Right lobe of liver (tissue), 6 donors: ENCODE measurements at regions not wholly inside any gene's neighbourhood (a gene's known extent, or its start where the extent isn't known, plus 50 kb on each side); places are given as distances from the start of the nearest gene placed in this dataset.

ENCODE experiments used
- ATAC-seq, 4 donors: fragments of 200-7000 bp; cut with Tn5 transposase; one replicate each; pipeline ENCODE4 v1.9.1; 2020; ENCODE audit warnings: mild to moderate bottlenecking in 4 of 4, moderate library complexity in 4 of 4
- DNase-seq, 3 donors: peaks; one replicate each; pipeline ENCODE4 v3.0.0-alpha.2; 2020
- H3K27ac ChIP-seq, 3 donors: fragments of 200-600 bp; one replicate each; pipeline ENCODE4 v1.8.0; 2022
- H3K27me3 ChIP-seq, 2 donors: fragments of 200-600 bp; one replicate each; pipeline ENCODE4 v1.8.0; 2022
- H3K36me3 ChIP-seq, 4 donors: fragments of 200-600 bp; sonication (generic) in 1 of 4; one replicate each; pipeline versions ENCODE4 v1.5.1 to v1.8.0; 2017 to 2022; ENCODE audit warnings: control low read depth in 1 of 4
- H3K4me1 ChIP-seq, 4 donors: fragments of 200-600 bp; sonication (generic) in 1 of 4; one replicate each; pipeline versions ENCODE4 v1.5.1 to v1.8.0; 2017 to 2022; ENCODE audit warnings: control low read depth in 1 of 4
- H3K4me3 ChIP-seq, 3 donors: fragments of 200-600 bp; one replicate each; pipeline ENCODE4 v1.8.0; 2022
- H3K9me3 ChIP-seq, 4 donors: fragments of 200-600 bp; sonication (generic) in 1 of 4; one replicate each; pipeline versions ENCODE4 v1.5.1 to v1.8.0; 2017 to 2022; ENCODE audit warnings: control low read depth in 1 of 4
- POLR2A ChIP-seq: fragments of 450-650 bp; IDR thresholded peaks from one replicate; pipeline ENCODE4 v1.6.1; 2017; ENCODE audit warnings: antibody characterized with exemption, mild to moderate bottlenecking
- WGBS: methylation state at CpG from one replicate; pipeline ENCODE4 v1.1.6; 2018; ENCODE audit warnings: low coverage, low lambda C conversion rate; ENCODE audit not compliant: insufficient coverage; ENCODE audit errors: missing lambda C conversion rate; 5-methylcytosine and 5-hydroxymethylcytosine counted together
- intact Hi-C, 2 donors: fragments of 100-400 bp; cut with DNase I; formaldehyde crosslinking; loops; one replicate each; pipeline versions ENCODE4 v1.11.2 to v1.14.1; 2022
- TF ChIP-seq, protein P1 (sequence below), 4 donors: fragments of 200-600 bp in 3 of 4; fragments of 450-650 bp in 1 of 4; IDR thresholded peaks; one replicate each; pipeline versions ENCODE4 v1.5.1 to v1.8.0; 2016 to 2022; ENCODE audit warnings: antibody characterized with exemption in 4 of 4, mild to moderate bottlenecking in 2 of 4
- donor health status: DM: no; HTN: yes; CAD: no.
- donor health status: DM: no; HTN: no; CAD: no.
- donor health status: DM: no; HTN: no; CAD: no.
- donor health status: DM: no; HTN: yes; CAD: no.
- donor health status: DM: no; HTN: yes; CAD: no.

DNA sequence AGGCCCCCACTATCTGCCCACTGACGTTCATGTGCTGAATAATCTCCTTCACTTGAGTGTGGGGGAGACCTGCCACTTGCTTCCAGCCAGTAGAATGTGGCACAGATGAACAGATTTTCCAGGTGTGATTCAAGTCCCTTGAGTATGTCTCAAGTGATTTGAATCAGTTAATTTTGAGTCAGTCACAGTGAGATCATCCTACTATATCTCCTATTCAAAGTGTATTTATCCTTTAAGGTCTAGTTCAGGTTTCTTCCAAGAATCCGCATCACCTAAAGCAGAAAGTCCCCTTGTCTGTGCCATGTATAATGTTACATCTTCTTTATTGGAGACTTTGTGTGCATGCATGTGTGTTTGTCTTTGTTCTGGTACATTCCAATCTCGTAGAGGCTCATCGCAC, 208.3 kb upstream of the DAB2 start:
- DNase-seq = no peak
- intact Hi-C loops = no loop called here
- H3K4me1 ChIP-seq = no peaks in the 10 kb centered on the region
- WGBS = 79% methylated on average over 4 of the region's 4 CpGs
- no peak overlapping the region for H3K27ac ChIP-seq
- no peaks in the 10 kb centered on the region for H3K36me3 ChIP-seq
- H3K9me3 ChIP-seq = no peaks in the 10 kb centered on the region
- no peak for TF ChIP-seq POLR2A
- TF ChIP-seq, protein P1, sequence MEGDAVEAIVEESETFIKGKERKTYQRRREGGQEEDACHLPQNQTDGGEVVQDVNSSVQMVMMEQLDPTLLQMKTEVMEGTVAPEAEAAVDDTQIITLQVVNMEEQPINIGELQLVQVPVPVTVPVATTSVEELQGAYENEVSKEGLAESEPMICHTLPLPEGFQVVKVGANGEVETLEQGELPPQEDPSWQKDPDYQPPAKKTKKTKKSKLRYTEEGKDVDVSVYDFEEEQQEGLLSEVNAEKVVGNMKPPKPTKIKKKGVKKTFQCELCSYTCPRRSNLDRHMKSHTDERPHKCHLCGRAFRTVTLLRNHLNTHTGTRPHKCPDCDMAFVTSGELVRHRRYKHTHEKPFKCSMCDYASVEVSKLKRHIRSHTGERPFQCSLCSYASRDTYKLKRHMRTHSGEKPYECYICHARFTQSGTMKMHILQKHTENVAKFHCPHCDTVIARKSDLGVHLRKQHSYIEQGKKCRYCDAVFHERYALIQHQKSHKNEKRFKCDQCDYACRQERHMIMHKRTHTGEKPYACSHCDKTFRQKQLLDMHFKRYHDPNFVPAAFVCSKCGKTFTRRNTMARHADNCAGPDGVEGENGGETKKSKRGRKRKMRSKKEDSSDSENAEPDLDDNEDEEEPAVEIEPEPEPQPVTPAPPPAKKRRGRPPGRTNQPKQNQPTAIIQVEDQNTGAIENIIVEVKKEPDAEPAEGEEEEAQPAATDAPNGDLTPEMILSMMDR (IDR thresholded peaks at IDR 0.05) = no peak
- no peak for ATAC-seq
- H3K4me3 ChIP-seq = no peak overlapping the region
- H3K27me3 ChIP-seq = no peaks in the 10 kb centered on the region

DNA sequence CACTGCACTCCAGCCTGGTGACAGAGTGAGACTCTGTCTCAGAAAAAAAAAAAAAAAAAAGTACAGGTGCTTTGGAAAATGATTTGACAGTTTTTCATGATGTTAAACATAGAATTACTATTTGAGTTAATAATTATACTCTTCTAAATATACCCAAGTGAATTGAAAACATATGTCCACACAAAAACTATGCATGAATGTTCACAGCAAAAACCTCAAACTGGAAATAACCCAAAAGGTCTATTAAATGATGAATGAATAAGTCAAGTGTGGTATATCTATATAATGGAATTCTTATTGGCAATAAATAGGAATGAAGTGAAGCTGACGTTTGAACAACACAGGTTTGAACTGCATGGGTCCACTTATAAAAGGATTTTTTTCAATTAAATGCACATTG, 207.2 kb upstream of the DAB2 start:
- Histone ChIP-seq H3K36me3 (no peaks in the 10 kb centered on the region), H3K27me3 (no peaks in the 10 kb centered on the region), H3K27ac (no peak overlapping the region), H3K4me1 (no peaks in the 10 kb centered on the region), H3K4me3 (no peak overlapping the region), H3K9me3 (no peaks in the 10 kb centered on the region)
- TF ChIP-seq POLR2A = no peak
- TF ChIP-seq, protein P1 (IDR thresholded peaks at IDR 0.05) = no peak
- intact Hi-C loops = no loop called here
- DNase-seq = no peak
- ATAC-seq = no peak
- WGBS = 60% methylated on average over 1 of the region's 1 CpG

DNA sequence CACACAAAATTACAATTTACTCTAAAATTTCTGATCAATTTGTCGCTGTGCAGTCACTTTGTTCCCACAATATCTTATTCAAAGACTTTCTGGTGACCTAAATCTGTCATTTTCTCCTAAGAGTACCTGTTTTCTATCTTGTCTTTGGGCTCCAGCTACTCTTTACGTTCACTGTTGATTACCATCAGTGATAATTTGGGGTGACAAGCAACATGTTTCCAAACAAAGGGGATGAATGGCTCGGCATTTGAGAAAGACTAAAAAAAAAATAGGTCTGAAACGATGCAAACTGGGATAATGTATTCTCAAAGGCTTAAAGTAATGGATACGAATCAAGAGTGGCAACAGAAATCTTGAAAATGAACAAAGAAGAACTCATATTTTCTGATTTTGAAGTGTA, 205.2 kb upstream of the DAB2 start:
- no peak overlapping the region for H3K4me3 ChIP-seq
- no peaks in the 10 kb centered on the region for H3K27me3 ChIP-seq
- no peaks in the 10 kb centered on the region for H3K9me3 ChIP-seq
- H3K36me3 ChIP-seq = no peaks in the 10 kb centered on the region
- no peak overlapping the region for H3K27ac ChIP-seq
- no peak for DNase-seq
- ATAC-seq = no peak
- intact Hi-C loops = no loop called here
- H3K4me1 ChIP-seq = peaks cover 0 to 7% (median 0%) of the 10 kb centered on the region in 4 donors
- 74% methylated on average over 5 of the region's 5 CpGs for WGBS
- no peak for TF ChIP-seq POLR2A
- TF ChIP-seq, protein P1 (IDR thresholded peaks at IDR 0.05) = no peak

DNA sequence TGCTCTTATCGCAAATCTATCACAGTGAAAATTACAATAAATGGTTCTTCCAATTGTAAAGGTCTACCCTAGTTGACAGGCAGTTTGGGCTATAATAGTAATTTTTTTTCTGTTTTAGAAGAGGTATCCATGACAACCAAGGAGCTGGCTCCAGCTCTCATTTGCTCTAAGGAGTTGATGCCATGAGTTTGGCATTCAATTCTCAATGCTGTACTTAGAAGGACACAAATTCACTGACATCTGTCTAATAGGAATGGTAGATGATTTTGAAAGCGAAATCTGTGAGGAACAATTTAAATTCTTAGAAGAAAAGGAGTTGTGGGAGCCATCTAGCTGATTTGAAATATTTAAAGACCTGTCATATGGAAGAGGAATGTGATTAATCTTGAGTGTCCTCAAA, 203.6 kb upstream of the DAB2 start:
- no peak overlapping the region for H3K27ac ChIP-seq
- H3K4me3 ChIP-seq = no peak overlapping the region
- peaks cover 0 to 17% (median 4%) of the 10 kb centered on the region in 4 donors for H3K4me1 ChIP-seq
- H3K9me3 ChIP-seq = no peaks in the 10 kb centered on the region
- H3K27me3 ChIP-seq = no peaks in the 10 kb centered on the region
- DNase-seq (no peak), ATAC-seq (no peak)
- intact Hi-C loops = no loop called here
- WGBS = 85% methylated on average over 2 of the region's 2 CpGs
- no peaks in the 10 kb centered on the region for H3K36me3 ChIP-seq
- TF ChIP-seq, protein P1 (IDR thresholded peaks at IDR 0.05) = no peak
- TF ChIP-seq POLR2A = no peak

DNA sequence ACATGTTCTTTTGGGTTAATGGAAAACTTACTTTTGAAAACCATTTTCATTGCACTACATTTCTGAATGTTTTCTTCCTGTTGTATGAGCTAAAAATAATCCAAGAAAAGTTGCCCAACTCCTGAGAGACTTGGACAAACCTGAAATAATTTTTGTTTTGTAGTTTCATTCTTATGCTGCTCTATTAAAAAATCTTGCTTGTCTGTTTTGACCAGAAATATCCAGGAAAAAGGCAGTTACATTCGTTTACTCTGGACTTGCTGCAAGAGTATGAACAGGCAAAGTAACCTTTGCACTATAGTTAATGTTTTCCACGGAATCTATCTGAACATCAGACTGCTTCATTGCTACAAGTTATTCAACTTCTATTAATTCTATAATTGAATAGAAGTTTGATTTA, 200.1 kb upstream of the DAB2 start:
- Histone ChIP-seq H3K27ac (peak overlapping the region; percentile 69 to 89 (median 83)), H3K36me3 (no peaks in the 10 kb centered on the region), H3K9me3 (no peaks in the 10 kb centered on the region), H3K27me3 (no peaks in the 10 kb centered on the region), H3K4me1 (peaks cover 0 to 17% (median 4%) of the 10 kb centered on the region in 4 donors), H3K4me3 (no peak overlapping the region)
- intact Hi-C loops = no loop called here
- peak; percentile 92 to 93 (median 93) for ATAC-seq
- DNase-seq = no peak
- WGBS = 9% methylated on average over 2 of the region's 2 CpGs
- TF ChIP-seq, protein P1 (IDR thresholded peaks at IDR 0.05) = no peak
